H1 (cell line): ENCODE measurements at regions not wholly inside any gene's neighbourhood (a gene's known extent, or its start where the extent isn't known, plus 50 kb on each side); places are given as distances from the start of the nearest gene placed in this dataset.

Experiments used
- CTCF ChIA-PET: fragments of 300-600 bp; sonication (Branson Sonifier 250); formaldehyde crosslinking; loops from one replicate; lab custom pipeline; 2021; ENCODE audit not compliant: partially characterized antibody; lab: Charles Lee
- POLR2A ChIA-PET: fragments of 300-600 bp; sonication (Branson Sonifier 250); formaldehyde crosslinking; loops from one replicate; lab custom pipeline; 2021; ENCODE audit warnings: inconsistent platforms; ENCODE audit not compliant: partially characterized antibody; lab: Charles Lee
- DNase-seq, 2 experiments: peaks; one replicate each; pipeline versions ENCODE4 v3.0.0 to v3.0.0-alpha.2; 2010 to 2022; ENCODE audit warnings: low spot score in 2 of 2, low read depth in 1 of 2, mixed read lengths in 1 of 2
- FAIRE-seq: peaks from 2 replicates; lab custom pipeline; 2011; peaks lifted over from hg19 to GRCh38; lab: Jason Lieb, UNC
- H2AFZ ChIP-seq: 2 replicates; pipeline ENCODE4 v1.8.1; 2012; ENCODE audit warnings: low read length, inconsistent platforms
- H2AK5ac ChIP-seq: 2 replicates; pipeline ENCODE4 v1.6.1; 2013; ENCODE audit warnings: low read depth, low read length
- H2BK120ac ChIP-seq: replicated peaks from 2 replicates; pipeline ENCODE3; 2013; ENCODE audit warnings: low read depth, low read length, inconsistent platforms
- H2BK12ac ChIP-seq: 2 replicates; pipeline ENCODE4 v1.6.1; 2013; ENCODE audit warnings: low read depth, low read length
- H2BK15ac ChIP-seq: 2 replicates; pipeline ENCODE4 v1.6.1; 2013; ENCODE audit warnings: low read length
- H2BK20ac ChIP-seq: 2 replicates; pipeline ENCODE4 v1.6.1; 2013; ENCODE audit warnings: low read length
- H2BK5ac ChIP-seq: 2 replicates; pipeline ENCODE4 v1.6.1; 2013; ENCODE audit warnings: low read depth, low read length
- H3K14ac ChIP-seq: 2 replicates; pipeline ENCODE4 v1.6.1; 2013; ENCODE audit warnings: inconsistent platforms; ENCODE audit not compliant: insufficient read length
- H3K18ac ChIP-seq: 2 replicates; pipeline ENCODE4 v1.6.1; 2013; ENCODE audit warnings: low read length; ENCODE audit errors: extremely low read depth
- H3K23ac ChIP-seq: 2 replicates; pipeline ENCODE4 v1.6.1; 2013; ENCODE audit warnings: inconsistent platforms; ENCODE audit not compliant: insufficient read length
- H3K23me2 ChIP-seq: 2 replicates; pipeline ENCODE4 v1.6.1; 2013; ENCODE audit warnings: low read depth, low read length
- H3K27ac ChIP-seq: 2 replicates; pipeline ENCODE4 v1.6.1; 2011; ENCODE audit warnings: low read depth, low read length, inconsistent platforms
- H3K27me3 ChIP-seq, 4 experiments: replicated peaks in 1 of 4; 1 replicate in 1 of 4; 2 replicates in 3 of 4; pipeline versions ENCODE4 v1.6.1 to v1.8.1; 2011 to 2013; ENCODE audit warnings: low read length in 3 of 4, mild to moderate bottlenecking in 3 of 4, inconsistent platforms in 2 of 4, mixed read lengths in 2 of 4, moderate library complexity in 1 of 4; ENCODE audit not compliant: control insufficient read depth in 3 of 4, insufficient read depth in 3 of 4; ENCODE audit errors: extremely low read depth in 1 of 4
- H3K36me3 ChIP-seq, 4 experiments: 2 replicates each; pipeline versions ENCODE4 v1.6.1 to v1.8.1; 2011 to 2013; ENCODE audit warnings: mild to moderate bottlenecking in 4 of 4, low read length in 3 of 4, moderate library complexity in 2 of 4, control low read depth in 1 of 4, inconsistent platforms in 1 of 4; ENCODE audit not compliant: insufficient read depth in 4 of 4, control insufficient read depth in 2 of 4
- H3K4ac ChIP-seq: replicated peaks from 2 replicates; pipeline ENCODE3; 2013; ENCODE audit warnings: low read length, low read depth, mixed read lengths, inconsistent platforms; ENCODE audit not compliant: insufficient read length
- H3K4me1 ChIP-seq, 4 experiments: replicated peaks in 1 of 4; 1 replicate in 1 of 4; 2 replicates in 3 of 4; pipeline versions ENCODE4 v1.6.1 to v1.8.1; 2011 to 2013; ENCODE audit warnings: low read length in 3 of 4, inconsistent platforms in 2 of 4, mixed read lengths in 1 of 4; ENCODE audit not compliant: insufficient read depth in 4 of 4, control insufficient read depth in 3 of 4
- H3K4me2 ChIP-seq, 2 experiments: 2 replicates each; pipeline versions ENCODE4 v1.6.1 to v1.8.1; 2011 to 2013; ENCODE audit warnings: low read depth in 2 of 2, low read length in 2 of 2, control low read depth in 1 of 2, inconsistent platforms in 1 of 2, mild to moderate bottlenecking in 1 of 2; ENCODE audit not compliant: insufficient read depth in 1 of 2
- H3K4me3 ChIP-seq, 4 experiments: fragments of 200-600, 300-600 bp in 1 of 4; sonication (generic), shearing (Covaris generic), sonication (Bioruptor Twin) in 1 of 4; 2 replicates each; pipeline versions ENCODE4 v1.5.1 to v1.8.1; 2011 to 2016; ENCODE audit warnings: low read length in 4 of 4, low read depth in 3 of 4, control low read depth in 2 of 4, inconsistent platforms in 2 of 4, mild to moderate bottlenecking in 2 of 4, mixed read lengths in 1 of 4, moderate library complexity in 1 of 4; ENCODE audit not compliant: insufficient read depth in 2 of 4; ENCODE audit errors: extremely low read depth in 1 of 4
- H3K56ac ChIP-seq: replicated peaks from 2 replicates; pipeline ENCODE3; 2013; ENCODE audit warnings: low read depth, mild to moderate bottlenecking, mixed read lengths, low read length, inconsistent platforms; ENCODE audit not compliant: insufficient read length
- H3K79me1 ChIP-seq: 2 replicates; pipeline ENCODE4 v1.6.1; 2013; ENCODE audit warnings: low read depth, low read length, control low read depth
- H3K79me2 ChIP-seq, 2 experiments: 2 replicates each; pipeline versions ENCODE4 v1.6.1 to v1.8.1; 2012 to 2013; ENCODE audit warnings: low read length in 2 of 2, mild to moderate bottlenecking in 2 of 2, inconsistent platforms in 1 of 2; ENCODE audit not compliant: insufficient read depth in 2 of 2, control insufficient read depth in 1 of 2
- H3K9ac ChIP-seq, 4 experiments: replicated peaks in 1 of 4; 1 replicate in 1 of 4; 2 replicates in 3 of 4; pipeline versions ENCODE4 v1.6.1 to v1.8.1; 2011 to 2013; ENCODE audit warnings: low read depth in 3 of 4, low read length in 3 of 4, control low read depth in 2 of 4, mild to moderate bottlenecking in 2 of 4, moderate library complexity in 2 of 4, inconsistent platforms in 1 of 4; ENCODE audit errors: extremely low read depth in 1 of 4
- H3K9me3 ChIP-seq, 2 experiments: 2 replicates each; pipeline versions ENCODE4 v1.6.1 to v1.8.1; 2012 to 2013; ENCODE audit warnings: mild to moderate bottlenecking in 2 of 2, moderate library complexity in 2 of 2, control low read depth in 1 of 2, inconsistent platforms in 1 of 2, low read depth in 1 of 2, low read length in 1 of 2, mixed read lengths in 1 of 2; ENCODE audit not compliant: insufficient read depth in 2 of 2
- H4K20me1 ChIP-seq, 2 experiments: replicated peaks in 1 of 2; 2 replicates each; pipeline versions ENCODE3 to v1.8.1; 2011 to 2013; ENCODE audit warnings: inconsistent platforms in 2 of 2, low read length in 2 of 2, mild to moderate bottlenecking in 1 of 2; ENCODE audit not compliant: insufficient read depth in 2 of 2, control insufficient read depth in 1 of 2
- H4K5ac ChIP-seq: 2 replicates; pipeline ENCODE4 v1.6.1; 2013; ENCODE audit warnings: low read length, low read depth, mixed read lengths, inconsistent platforms; ENCODE audit not compliant: insufficient read length
- H4K8ac ChIP-seq: 2 replicates; pipeline ENCODE4 v1.8.0; 2013; ENCODE audit warnings: mild to moderate bottlenecking, moderate library complexity, low read length, inconsistent platforms; ENCODE audit not compliant: insufficient read depth; ENCODE audit errors: extremely low read depth
- H4K91ac ChIP-seq: replicated peaks from 2 replicates; pipeline ENCODE3; 2013; ENCODE audit warnings: low read length, mixed read lengths, inconsistent platforms; ENCODE audit not compliant: insufficient read length
- CEBPB ChIP-seq: IDR thresholded peaks from 2 replicates; pipeline ENCODE4 v1.6.1; 2012; ENCODE audit warnings: low read depth, low read length
- EZH2 ChIP-seq: fragments of 200-600 bp; sonication (generic); IDR thresholded peaks from 2 replicates; pipeline ENCODE4 v1.7.1; 2012; ENCODE audit warnings: low read depth, mild to moderate bottlenecking, moderate library complexity, low read length, inconsistent platforms; ENCODE audit not compliant: severe bottlenecking
- WGBS, 2 experiments: shearing (Covaris generic) in 1 of 2; methylation state at CpG; one replicate each; pipeline versions ENCODE4 v1.1.6 to v1.1.7; 2013 to 2015; ENCODE audit warnings: low lambda C conversion rate in 2 of 2, mixed read lengths in 2 of 2, inconsistent platforms in 1 of 2, low coverage in 1 of 2, missing lambda C conversion rate in 1 of 2; ENCODE audit not compliant: insufficient replicate concordance in 2 of 2, insufficient coverage in 1 of 2, insufficient read length in 1 of 2; ENCODE audit errors: extremely low coverage in 1 of 2, missing lambda C conversion rate in 1 of 2; 5-methylcytosine and 5-hydroxymethylcytosine counted together

GRCh38 chr11:127971448-127971847, 615.9 kb downstream of the ETS1 start:
- Histone ChIP-seq H3K9me3 (no peaks in the 10 kb centered on the region), H3K14ac (no peak overlapping the region), H4K20me1 (no peaks in the 10 kb centered on the region), H3K36me3 (no peaks in the 10 kb centered on the region), H4K91ac (no peak overlapping the region), H3K27ac (no peak overlapping the region), H2AFZ (no peak overlapping the region), H2AK5ac (no peak overlapping the region), H3K9ac (no peak overlapping the region), H2BK120ac (no peak overlapping the region), H2BK12ac (no peak overlapping the region), H3K4me2 (no peak overlapping the region), H3K79me1 (no peaks in the 10 kb centered on the region), H2BK15ac (no peak overlapping the region), H3K18ac (no peak overlapping the region), H2BK5ac (no peak overlapping the region), H3K23me2 (no peaks in the 10 kb centered on the region), H3K4me3 (no peak overlapping the region), H4K5ac (no peak overlapping the region), H4K8ac (no peak overlapping the region), H3K79me2 (no peaks in the 10 kb centered on the region), H2BK20ac (no peak overlapping the region), H3K56ac (no peak overlapping the region), H3K23ac (no peak overlapping the region), H3K4ac (no peak overlapping the region), H3K27me3 (no peaks in the 10 kb centered on the region), H3K4me1 (no peaks in the 10 kb centered on the region)
- CTCF ChIA-PET, result no interaction called here
- TF ChIP-seq CEBPB (peak; percentile 80), EZH2 (no peak)
- POLR2A ChIA-PET, result no interaction called here
- no peak for DNase-seq
- no peak for FAIRE-seq
- WGBS, 2 experiments, result 93% methylated on average over 5 of the region's 5 CpGs; no CpG with 5 or more reads in 1 of the 2 experiments
